A673 (cell line): ENCODE measurements at regions not wholly inside any gene's neighbourhood (a gene's known extent, or its start where the extent isn't known, plus 50 kb on each side); places are given as distances from the start of the nearest gene placed in this dataset.

Experiments
- EZH2 ChIP-seq: fragments of 200-600 bp; sonication (generic); IDR thresholded peaks from 2 replicates; pipeline ENCODE4 v1.6.1; 2017; ENCODE audit warnings: borderline replicate concordance, low read depth, mild to moderate bottlenecking, mixed read lengths, antibody characterized with exemption, low read length; ENCODE audit not compliant: poor library complexity, severe bottlenecking
- TF ChIP-seq, protein P1 (sequence below): fragments of 300-800, 200-600 bp; sonication (generic); conservative IDR thresholded peaks from 2 replicates; pipeline ENCODE4 v1.5.1; 2017; ENCODE audit warnings: low read depth, mild to moderate bottlenecking, antibody characterized with exemption, low read length, moderate library complexity, mixed read lengths

DNA sequence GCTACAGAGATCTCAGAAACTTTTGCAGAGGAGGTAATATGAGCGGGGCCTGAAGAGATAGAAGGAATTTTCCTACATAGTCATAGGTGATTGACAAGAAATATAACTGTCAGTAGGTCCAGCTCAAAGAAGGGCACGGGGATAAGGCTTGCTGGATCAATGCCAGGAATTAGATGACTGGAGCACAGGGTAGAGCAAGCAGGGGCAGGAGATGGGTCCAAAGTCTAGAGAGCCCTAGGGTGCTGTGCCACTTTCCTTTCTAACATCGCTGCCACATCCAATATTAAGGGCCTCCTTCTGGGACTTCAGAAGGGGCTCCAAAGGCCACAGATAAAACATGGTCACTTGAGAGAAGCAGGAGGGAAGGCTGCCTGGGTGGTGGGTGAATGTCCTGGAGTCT lies 402.2 kb downstream of the MID1IP1 start:
- TF ChIP-seq, protein P1, sequence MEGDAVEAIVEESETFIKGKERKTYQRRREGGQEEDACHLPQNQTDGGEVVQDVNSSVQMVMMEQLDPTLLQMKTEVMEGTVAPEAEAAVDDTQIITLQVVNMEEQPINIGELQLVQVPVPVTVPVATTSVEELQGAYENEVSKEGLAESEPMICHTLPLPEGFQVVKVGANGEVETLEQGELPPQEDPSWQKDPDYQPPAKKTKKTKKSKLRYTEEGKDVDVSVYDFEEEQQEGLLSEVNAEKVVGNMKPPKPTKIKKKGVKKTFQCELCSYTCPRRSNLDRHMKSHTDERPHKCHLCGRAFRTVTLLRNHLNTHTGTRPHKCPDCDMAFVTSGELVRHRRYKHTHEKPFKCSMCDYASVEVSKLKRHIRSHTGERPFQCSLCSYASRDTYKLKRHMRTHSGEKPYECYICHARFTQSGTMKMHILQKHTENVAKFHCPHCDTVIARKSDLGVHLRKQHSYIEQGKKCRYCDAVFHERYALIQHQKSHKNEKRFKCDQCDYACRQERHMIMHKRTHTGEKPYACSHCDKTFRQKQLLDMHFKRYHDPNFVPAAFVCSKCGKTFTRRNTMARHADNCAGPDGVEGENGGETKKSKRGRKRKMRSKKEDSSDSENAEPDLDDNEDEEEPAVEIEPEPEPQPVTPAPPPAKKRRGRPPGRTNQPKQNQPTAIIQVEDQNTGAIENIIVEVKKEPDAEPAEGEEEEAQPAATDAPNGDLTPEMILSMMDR: no peak
- no peak for TF ChIP-seq EZH2
